ENCODE measurements at regions not wholly inside any gene's neighbourhood (a gene's known extent, or its start where the extent isn't known, plus 50 kb on each side); places are given as distances from the start of the nearest gene placed in this dataset.
"Not testable (repeated sequence)": the region's sequence is repeated elsewhere in the genome, so short reads cannot be mapped to it uniquely, and the experiment has no call there.

DNA sequence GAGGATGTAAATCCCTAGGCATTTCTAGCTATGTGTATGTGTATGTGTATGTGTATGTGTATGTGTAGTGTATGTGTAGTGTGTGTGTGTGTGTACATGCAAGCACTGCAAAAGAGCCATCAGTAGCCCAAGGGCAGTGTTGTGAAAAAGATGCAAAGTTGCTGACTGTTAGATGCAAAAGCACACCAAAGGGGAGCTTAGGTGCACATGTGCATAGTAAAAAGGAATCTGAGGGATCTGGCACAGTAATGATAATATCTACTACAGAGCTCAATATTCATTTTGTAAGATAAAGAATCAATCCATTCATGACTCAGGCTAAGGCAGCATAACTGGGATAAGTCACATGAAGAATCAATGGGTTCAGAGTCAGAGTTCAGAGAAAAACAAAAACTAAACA lies 80.2 kb downstream of the TMEM47 start:
- DNase-seq, result no peak

DNA sequence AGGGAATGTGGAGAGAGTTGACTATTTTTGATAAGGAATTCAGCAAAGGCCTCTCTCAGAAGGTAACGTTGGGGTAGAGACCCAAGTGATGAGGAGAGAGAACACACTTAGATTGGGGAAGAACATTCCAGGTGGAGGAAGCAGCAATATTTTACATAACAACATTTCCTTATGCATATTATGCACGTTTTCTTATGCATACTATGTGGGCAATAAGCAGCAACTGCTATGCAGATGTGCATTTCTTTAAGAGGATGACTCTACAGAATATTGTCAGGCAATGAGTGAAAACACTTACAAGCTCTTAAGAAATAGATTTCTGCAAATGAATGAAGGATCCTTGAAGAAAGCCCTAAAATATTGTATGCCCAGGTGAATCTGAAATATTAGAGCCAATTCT lies 91.1 kb downstream of the TMEM47 start:
- DNase-seq, result no peak

DNA sequence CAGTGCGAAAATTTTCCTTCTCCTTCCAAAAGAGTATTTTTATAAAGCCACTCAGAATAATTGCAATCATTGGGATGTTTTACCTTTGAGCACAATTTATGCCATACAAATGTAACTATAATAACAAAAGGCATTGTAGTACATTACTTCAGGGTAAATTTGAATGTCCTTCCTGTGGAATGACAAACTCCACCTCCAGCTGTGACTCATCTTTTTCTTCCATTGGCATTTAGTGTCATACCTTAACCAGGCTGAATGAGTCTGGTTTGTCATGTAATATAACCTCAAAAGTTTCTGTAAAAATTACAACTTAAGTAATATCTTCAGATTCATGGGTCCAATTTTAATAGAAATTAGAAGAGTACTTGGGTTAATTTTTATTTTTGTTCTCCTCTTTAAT lies 93.3 kb downstream of the TMEM47 start:
- DNase-seq, result no peak

DNA sequence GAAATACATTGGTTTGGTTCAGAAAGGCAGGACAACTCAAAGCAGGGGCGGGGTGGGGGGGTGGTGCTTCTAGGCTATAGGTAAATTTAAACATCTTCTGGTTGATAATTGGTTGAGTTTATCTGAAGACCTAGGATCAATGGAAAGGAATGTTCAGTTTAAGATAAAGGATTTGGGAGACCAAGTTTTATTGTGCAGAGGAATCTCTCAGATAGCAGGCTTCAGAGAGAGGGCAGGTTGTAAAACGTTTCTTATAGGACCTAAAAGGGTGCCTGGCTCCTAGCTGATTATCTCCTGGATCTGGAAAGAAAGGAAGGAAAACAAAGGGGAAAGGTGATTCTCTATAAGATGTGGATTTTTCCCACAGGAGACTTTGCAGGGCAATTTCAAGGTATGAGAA lies 94.0 kb downstream of the TMEM47 start:
- DNase-seq, result no peak

DNA sequence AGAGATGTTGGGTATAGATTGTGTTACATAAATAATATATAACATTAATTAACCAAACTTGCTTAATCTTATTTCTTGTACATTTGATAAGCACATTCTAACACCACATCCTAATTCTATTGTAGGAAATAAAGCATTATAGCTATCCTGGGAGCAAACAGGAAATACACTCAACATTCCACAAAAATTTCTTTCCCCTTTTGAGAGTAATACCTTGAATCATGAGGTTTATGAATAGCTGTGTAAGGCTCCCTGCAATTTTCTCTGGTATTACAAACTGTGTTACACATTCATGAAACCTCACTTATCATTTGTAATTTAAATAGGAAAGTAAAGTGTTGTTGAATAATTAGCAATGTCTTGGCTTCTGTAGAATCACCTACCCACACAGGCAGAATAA lies 95.1 kb downstream of the TMEM47 start:
- DNase-seq, result no peak

DNA sequence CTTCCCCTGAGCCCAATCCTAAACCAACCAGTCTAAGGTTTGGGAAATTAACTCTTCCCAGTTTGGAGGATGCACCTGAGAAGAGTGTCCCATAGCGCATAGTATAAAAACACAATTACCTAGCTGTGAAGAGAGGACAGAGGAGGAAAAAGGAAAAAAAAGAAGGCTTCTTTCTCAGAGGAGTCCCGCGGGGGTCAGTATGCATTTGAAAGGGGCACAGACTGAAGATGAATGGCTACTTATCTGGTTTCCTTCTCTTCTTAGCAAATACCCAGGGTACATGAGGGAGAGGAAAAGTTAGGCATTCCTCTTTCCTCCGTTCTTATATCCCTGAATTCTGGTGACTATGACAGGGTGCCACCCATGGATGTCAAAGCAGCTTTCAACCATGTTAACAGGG lies 96.9 kb downstream of the TMEM47 start:
- no peak for DNase-seq

DNA sequence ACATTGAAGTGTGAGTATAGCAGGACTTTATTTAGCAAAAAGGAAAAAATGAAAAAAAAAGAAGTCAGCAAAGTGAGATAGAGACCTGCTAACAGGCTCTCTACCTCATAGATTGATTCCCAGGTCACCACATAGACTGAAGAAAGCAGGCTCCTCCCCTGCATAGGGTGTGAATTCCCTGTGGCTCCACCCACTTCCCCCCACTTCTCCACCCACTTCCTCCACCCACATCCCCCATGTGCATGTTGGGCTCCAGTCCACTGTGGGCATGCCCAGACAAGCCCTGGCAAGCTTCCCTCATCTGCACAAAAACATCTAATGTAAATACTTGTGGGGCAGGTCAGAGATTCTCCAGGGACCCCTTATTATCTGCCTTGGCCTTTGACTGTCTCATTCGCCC lies 97.8 kb downstream of the TMEM47 start:
- DNase-seq, result no peak

DNA sequence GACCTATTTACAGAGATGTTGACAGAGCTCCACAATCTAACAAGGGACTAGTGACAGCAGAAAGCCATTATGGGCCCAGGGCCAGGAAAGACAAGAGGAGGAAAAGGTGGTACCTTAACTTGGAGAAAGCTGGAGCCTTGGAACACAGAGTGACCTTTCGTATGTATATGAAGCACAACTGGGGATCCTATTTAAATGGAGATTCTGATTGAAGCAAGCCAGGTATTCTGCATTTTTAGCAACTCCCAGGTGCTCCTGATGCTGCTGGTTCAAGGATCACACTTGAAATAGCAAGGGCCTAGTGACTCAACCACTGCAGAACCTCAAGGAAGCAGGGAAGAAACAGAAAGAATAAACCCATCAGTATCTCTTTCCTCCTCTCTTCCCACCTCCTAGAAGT lies 99.4 kb downstream of the TMEM47 start:
- no peak for DNase-seq

DNA sequence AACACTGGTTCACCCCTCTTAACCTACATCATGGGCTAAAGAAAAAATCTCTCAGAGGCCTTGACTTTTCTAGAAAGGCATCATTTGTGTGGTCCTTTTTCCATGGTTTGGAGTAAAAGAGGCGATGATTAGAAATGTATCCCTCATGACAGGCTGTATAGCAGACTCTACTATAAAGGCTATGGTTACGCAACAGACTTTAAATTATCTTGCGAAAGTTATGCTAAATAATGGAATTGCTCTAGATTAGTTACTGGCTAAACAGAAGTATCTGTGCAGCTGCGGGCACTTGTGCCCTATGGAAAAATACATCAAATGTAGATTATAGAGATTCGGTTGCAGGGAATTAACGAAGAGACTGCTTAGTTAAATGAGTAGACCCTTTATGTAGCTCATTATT lies 101.6 kb downstream of the TMEM47 start:
- no peak for DNase-seq

DNA sequence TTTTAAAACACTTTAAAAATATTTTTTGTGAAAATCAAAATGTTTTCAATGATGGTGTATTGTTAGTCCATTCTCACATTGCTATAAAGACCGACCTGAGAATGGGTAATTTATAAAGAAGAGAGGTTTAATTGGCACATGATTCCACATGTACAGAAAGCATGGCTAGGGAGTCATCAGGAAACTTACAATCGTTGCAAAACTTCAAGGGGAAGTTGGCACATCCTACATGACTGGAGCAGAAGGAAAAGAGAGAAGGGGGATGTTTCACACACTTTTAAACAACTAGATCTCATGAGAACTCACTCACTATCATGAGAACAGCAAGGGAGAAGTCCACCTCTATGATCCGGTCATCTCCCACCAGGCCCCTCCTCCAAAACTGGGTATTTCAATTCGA lies 110.7 kb downstream of the TMEM47 start:
- DNase-seq, result no peak

DNA sequence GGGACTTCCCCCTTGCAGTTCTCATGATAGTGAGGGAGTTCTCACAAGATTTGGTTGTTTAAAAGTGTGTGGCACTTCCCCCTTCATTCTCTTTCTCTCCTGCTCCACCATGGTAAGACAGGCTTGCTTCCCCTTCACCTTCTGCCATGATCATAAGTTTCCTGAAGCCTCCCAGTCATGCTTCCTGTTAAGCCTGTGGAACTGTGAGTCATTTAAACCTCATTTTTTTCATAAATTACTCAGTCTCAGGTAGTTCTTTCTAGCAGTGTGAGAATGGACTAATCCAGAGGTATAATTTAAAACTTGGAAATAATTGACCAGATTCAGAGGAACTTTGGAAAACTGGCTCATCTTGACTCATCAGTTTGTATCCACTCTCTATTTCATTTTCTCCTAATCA lies 129.0 kb downstream of the TMEM47 start:
- DNase-seq, result no peak

DNA sequence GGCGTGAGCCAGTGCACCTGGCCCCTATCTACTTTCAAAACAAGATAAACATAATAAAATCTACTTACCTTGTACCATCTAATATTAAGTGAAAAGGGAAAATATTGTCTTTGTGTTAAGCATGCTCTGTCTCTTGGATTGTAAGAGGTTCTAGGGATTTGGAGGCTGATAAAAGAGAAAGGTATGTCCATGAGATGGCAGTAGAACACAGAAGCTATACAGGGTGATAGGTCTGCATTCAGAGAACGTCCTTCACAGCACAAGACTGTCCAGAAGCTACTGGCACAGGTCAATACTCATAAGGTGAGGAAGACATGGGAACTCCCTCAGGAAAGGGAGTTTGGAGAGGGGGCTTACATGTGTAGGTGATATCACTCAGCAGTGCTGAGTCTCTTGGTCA lies 135.5 kb downstream of the TMEM47 start:
- DNase-seq, result no peak

DNA sequence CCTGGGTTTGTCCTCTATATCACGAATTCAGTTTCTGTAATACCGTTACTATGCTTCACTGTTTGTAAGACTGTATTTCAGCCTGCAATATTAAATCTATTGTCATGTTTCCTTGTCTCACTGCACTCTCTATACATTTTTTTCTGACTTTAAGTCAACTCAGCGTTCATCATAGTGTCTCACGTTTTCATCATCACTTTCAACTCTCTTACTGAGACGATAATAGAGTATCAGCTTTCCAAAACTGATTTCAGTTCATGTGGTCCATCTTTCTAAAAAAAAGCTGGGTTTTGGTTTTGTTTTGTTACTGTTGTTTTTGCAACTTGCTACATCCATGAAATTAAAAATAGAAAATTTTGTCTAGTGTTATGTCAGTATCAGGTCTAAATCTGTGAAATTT lies 147.7 kb downstream of the TMEM47 start:
- DNase-seq, result no peak

DNA sequence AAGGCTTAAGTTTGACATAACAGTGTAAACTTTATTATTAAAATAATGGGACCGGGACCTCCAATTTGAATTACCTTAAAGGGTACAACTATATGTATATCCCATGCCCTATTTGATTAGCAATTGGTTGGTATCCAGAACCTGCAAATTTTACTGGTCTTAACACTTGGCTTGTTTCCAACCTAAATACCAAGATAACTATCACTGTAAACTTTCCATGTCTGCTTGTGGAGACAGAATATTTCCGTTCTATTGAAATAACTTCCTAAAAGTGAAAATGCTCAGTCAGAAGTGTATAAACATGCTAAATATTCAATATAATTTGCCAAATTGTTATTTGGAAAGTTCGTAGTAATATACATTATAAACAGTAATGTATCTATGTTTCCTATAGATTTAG lies 154.0 kb downstream of the TMEM47 start:
- no peak for DNase-seq

DNA sequence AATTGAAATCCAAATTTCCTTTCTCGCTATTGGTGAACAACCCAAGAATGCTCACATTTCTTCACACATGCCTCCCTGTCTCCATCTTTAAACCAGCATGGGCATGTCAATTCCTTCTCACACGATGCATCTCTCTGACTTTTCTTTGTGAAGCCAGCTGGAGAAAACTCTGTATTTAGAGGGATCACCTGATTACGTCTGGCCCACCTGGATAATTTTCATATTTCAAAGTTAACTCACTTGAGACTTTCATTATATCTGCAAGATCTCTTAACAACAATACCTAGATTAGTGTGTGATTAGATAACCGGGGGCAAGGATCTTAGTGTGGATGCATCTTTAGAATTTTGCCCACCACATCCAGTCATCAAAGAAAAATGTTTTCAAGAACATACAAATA lies 164.0 kb downstream of the TMEM47 start:
- no peak for DNase-seq

DNA sequence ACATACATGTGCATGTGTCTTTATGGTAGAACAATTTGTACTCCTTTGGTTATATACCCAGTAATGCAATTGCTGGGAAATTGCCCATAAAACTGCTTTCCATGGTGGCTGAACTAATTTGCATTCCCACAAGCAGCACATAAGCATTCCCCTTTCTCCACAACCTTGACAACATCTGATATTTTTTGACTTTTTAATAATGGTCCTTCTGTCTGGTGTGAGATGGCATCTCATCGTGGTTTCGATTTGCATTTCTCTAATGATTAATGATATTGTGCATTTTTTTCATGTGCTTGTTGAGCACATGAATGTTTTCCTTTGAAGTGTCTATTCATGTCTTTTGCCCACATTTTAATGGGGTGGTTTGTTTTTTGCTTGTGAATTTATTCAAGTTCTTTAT lies 166.0 kb downstream of the TMEM47 start:
- no peak for DNase-seq

DNA sequence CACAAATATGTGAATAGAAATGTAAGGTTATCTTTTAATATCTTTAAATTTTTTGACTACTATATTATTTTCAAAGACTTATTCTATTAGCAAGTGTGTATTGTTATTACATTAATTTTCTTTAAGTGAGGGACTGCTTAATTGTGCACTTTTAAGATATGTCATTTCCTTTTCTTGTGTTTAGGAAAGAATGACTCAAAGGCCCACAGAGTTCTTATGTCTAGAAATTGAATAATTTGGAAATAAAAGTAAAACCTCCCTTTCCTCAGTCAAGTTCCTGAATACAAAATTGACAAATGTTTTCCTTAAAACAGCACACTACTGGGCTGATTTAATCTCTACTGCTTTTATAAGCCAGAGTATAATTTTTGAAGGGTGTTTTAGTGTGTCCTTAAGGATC lies 169.7 kb downstream of the TMEM47 start:
- no peak for DNase-seq

DNA sequence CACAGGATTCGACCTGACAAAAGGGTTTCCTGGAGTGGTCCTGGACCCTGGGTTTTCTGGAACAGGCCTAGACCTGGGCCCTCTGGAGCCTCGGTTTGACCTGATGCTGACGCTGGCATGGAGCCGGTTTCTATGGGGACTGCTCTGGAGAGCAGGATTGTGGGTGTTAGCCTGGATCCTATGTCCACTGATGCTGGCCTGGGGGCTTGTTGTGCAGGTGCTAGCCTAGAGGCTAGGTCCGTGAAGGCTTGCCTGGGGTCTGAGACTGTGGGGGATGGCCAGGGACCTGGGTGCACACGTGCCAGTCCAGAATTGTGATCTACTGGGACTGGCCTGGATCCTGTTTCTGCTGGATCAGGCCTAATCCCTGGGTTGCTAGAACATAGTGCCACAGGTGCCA lies 173.1 kb downstream of the TMEM47 start:
- no peak for DNase-seq

DNA sequence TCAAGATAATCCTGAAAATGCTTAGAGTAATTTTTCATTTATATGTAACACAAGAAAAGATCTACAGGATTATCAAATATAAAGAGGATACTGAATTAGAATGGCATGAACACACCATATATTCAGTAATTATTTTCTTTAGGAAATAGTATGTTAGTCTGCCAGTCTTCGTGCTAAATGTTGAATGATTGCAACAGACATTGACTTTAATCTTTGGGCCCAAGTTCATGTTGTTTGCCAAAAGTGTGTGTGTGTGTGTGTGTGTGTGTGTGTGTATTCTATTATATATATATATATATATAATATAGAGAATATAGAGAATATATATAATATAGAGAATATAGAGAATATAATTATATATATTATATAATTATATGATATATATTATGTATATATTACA lies 186.6 kb downstream of the TMEM47 start:
- DNase-seq, result no peak

DNA sequence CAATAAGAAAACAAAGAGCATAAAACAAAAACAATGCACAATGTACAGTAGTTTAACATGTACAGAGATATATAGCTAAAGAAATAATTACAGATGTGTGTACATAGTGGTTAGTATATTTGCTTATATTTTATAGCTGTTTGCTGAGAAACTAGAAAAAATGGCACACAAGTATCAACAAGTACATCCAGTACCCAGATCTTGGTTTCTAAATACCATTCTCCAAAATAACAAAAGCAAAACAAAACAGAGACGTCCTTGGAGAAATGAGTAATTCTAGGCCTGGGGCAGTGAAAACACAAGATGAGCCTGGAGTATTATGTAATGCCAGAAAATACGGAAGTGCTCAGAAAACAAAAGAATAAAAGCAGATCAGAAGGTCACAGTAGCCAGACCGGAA lies 189.6 kb downstream of the TMEM47 start:
- no peak for DNase-seq

DNA sequence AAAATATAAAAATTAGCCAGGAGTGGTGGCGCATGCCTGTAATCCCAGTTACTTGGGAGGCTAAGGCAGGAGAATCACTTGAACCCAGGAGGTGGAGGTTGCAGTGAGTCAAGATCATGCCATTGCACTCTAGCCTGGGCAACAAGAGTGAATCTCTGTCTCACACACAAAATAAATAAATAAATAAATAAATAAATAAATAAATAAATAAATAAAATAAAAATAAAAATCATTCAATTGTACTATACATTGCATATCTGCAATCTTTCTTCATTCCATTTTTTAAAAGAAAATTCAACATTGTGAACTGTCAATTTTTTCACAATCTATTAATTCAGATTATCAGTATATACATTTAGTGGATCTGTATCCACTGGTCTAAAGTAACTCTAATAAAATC lies 193.9 kb downstream of the TMEM47 start:
- not testable (repeated sequence) for DNase-seq

DNA sequence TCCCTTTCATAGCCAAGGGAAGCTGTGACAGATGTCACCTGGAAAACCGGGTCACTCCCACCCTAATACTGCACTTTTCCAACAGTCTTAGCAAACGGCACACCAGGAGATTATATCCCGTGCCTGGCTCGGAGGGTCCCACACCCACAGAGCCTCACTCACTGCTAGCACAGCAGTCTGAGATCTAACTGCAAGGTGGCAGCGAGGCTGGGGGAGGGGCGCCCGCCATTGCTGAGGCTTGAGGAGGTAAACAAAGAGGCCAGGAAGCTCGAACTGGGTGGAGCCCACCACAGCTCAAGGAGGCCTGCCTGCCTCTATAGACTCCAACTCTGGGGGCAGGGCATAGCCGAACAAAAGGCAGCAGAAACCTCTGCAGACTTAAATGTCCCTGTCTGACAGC lies 199.2 kb downstream of the TMEM47 start:
- not testable (repeated sequence) for DNase-seq

DNA sequence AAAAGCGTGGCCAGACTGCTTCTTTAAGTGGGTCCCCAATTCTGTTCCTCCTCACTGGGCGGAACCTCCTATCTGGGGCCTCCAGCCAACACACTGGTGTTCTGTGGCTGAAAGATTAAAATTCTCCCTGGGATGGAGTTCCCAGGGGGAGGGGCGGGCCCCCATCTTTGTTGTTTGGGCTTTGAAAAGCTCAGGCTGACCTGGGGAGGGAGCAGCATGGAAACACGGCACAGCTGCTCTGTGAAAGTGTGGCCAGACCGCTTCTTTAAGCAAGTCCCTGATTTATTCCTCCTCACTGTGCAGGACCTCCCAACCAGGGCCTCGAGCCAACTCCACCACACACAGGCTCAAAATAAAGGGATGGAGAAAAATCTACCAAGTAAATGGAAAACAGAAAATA lies 219.5 kb downstream of the TMEM47 start:
- DNase-seq, result no peak

DNA sequence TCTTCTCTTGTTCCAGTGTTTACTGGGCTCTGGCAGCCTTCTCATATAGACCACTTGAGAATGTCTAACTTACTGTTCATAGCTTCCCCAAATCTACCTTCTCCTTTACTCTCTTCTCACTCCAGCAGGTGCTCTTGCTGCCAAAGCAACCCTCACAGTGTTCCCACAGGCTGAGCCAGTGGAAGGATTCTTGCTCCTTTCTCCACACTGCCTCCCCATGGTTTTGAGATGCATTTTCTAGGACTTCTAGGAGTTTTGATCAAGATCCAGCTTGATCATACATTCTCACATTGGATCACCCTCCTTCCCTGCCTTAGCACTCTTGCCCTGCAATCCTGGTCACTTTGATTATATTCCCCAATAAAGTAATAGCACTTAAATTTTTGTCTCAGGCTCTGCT lies 230.8 kb downstream of the TMEM47 start:
- DNase-seq, result no peak

DNA sequence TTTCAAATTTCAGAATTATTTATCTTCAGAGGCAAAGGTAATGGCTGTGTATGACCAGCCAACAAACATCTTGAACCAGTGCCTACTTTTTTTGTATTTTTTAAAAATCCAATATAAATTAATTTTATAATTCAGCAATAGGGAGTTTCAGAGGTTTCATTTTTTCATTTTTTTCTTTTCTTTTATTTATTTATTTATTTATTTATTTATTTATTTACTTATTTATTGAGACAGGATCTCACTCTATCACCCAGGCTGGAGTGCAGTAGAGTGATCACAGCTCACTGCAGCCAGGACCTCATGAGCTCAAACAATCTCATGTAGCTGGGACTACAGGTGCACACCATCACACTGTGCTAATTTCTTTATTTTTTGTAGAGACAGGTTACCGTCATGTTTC lies 250.5 kb downstream of the TMEM47 start:
- DNase-seq, result no peak

DNA sequence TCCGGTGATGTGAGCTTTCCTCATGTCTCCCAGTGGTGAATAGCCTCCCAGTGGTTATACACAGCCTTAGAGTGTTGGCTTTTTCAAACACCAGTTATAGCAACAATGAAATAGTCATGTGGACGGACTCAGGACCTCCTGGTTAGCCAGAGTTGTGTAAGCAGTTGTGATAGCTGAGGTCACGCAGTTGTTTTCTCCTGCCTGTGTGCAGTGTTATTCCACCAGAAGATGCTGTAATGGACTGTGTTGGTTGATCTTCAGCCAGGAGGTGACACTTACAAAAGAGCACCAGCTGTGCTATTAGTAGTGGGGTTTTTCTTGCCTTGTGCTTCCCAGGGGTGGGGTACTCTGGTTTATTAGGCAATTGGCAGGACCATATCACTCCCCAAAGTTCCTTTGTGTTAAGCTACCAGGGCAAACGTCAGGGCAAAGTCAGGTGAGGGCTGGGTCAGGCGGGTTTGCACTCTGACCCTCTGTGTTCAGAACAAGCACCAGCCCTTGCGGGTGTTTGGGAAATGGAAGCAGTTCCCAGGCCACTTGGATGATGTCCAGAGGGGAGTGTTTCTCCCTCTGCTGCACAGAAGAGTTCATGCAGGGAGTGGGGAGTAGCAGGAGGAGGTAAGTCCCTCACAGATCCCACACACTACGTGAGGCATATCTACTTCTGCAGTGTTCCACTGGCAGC lies 252.6 kb downstream of the TMEM47 start:
- DNase-seq, result no peak
